ENCODE measurements at regions not wholly inside any gene's neighbourhood (a gene's known extent, or its start where the extent isn't known, plus 50 kb on each side); places are given as distances from the start of the nearest gene placed in this dataset.

- H3K4me1 ChIP-seq (ENCODE audit: insufficient read depth, low read length): no peaks in the 10 kb centered on the region
- peaks cover under 1% of the 10 kb centered on the region for H3K9me3 ChIP-seq (ENCODE audit: control insufficient read depth, low read depth, low read length)
- no peak overlapping the region for H2AFZ ChIP-seq (ENCODE audit: low read length)
- H2BK120ac ChIP-seq (ENCODE audit: low read depth, low read length, poor library complexity, severe bottlenecking): no peak overlapping the region
- no peak overlapping the region for H2BK20ac ChIP-seq (ENCODE audit: low read depth, low read length, poor library complexity, severe bottlenecking)
- H3K23me2 ChIP-seq (ENCODE audit: insufficient read length, low read depth, low read length, poor library complexity, severe bottlenecking): no peaks in the 10 kb centered on the region
- H3K79me1 ChIP-seq (ENCODE audit: insufficient read depth, low read depth, low read length, poor library complexity, severe bottlenecking): no peaks in the 10 kb centered on the region
- no peaks in the 10 kb centered on the region for H3K27me3 ChIP-seq (ENCODE audit: insufficient read depth, low read length)
- H3K4me1 Mint-ChIP-seq: no peaks in the 10 kb centered on the region
- no peak overlapping the region for H3K4me3 Mint-ChIP-seq
- H2BK12ac ChIP-seq (ENCODE audit: insufficient read length, low read depth, low read length): no peak overlapping the region
- H3K18ac ChIP-seq (ENCODE audit: insufficient read length, low read depth, low read length): no peak overlapping the region
- H3K9ac ChIP-seq (ENCODE audit: extremely low read depth, insufficient read length, low read length): no peak overlapping the region
- no peak overlapping the region for H4K91ac ChIP-seq (ENCODE audit: insufficient read length, low read depth, low read length)
- WGBS (ENCODE audit: extremely low coverage, insufficient read length, low lambda C conversion rate): no CpG with 5 or more reads among the region's 1 CpG
- TF ChIP-seq CTCF (conservative IDR thresholded peaks at IDR 0.05): no peak
- no peak overlapping the region for H3K14ac ChIP-seq (ENCODE audit: insufficient read depth, low read length)
- no peak overlapping the region for H3K56ac ChIP-seq (ENCODE audit: insufficient read length, low read depth, low read length)
- no peak for DNase-seq
- no peak overlapping the region for H2BK15ac ChIP-seq (ENCODE audit: low read depth, low read length)
- H3K27me3 Mint-ChIP-seq (ENCODE audit: low read depth): no peaks in the 10 kb centered on the region; the same call in 1 of the 2 replicates
- no peak overlapping the region for H2BK5ac ChIP-seq (ENCODE audit: insufficient read length, low read length)
- no peaks in the 10 kb centered on the region for H3K36me3 Mint-ChIP-seq (ENCODE audit: insufficient read depth in 1 of 3, low read depth in 3 of 3)
- no peaks in the 10 kb centered on the region for H4K20me1 ChIP-seq (ENCODE audit: control insufficient read depth, insufficient read depth, insufficient read length)
- no peak overlapping the region for H3T11ph ChIP-seq (ENCODE audit: low read length)
- peaks cover 40 to 55% of the 10 kb centered on the region in 2 experiments for H3K9me3 Mint-ChIP-seq
- H4K8ac ChIP-seq (replicated peaks; ENCODE audit: insufficient read length, low read depth, low read length): no peak overlapping the region
- H2AK5ac ChIP-seq (ENCODE audit: insufficient read length, low read length): no peak overlapping the region
- no peak overlapping the region for H3K4ac ChIP-seq (ENCODE audit: low read depth, low read length)
- no peaks in the 10 kb centered on the region for H3K79me2 ChIP-seq (ENCODE audit: insufficient read depth, low read length)
- H3K4me2 ChIP-seq (ENCODE audit: insufficient read depth, insufficient read length, low read length): no peak overlapping the region
- no peak overlapping the region for H4K5ac ChIP-seq (ENCODE audit: insufficient read length, low read depth, low read length)
- H3K27ac ChIP-seq (ENCODE audit: insufficient read length, low read depth, low read length): no peak overlapping the region
- no peak overlapping the region for H3K23ac ChIP-seq (ENCODE audit: insufficient read length, low read depth, low read length)
- no peak overlapping the region for H3K27ac Mint-ChIP-seq
Measured at GRCh38 chrX:150074175-150074574, 135.9 kb upstream of the EOLA2 start.
